ENCODE measurements at regions not wholly inside any gene's neighbourhood (a gene's known extent, or its start where the extent isn't known, plus 50 kb on each side); places are given as distances from the start of the nearest gene placed in this dataset.
"Not testable (repeated sequence)": the region's sequence is repeated elsewhere in the genome, so short reads cannot be mapped to it uniquely, and the experiment has no call there.

- DNase-seq (ENCODE audit: low read depth in 1 of 2, low spot score in 1 of 2), result no peak
Observed at GRCh38 chr1:234922987-234923386, 205.7 kb downstream of the TOMM20 start.

GRCh38 chr1:234921266-234922062 lies 207.2 kb downstream of the TOMM20 start:
- DNase-seq (ENCODE audit: low read depth in 1 of 2, low spot score in 1 of 2), result no peak

GRCh38 chr1:234920843-234921140 lies 207.8 kb downstream of the TOMM20 start:
- DNase-seq (ENCODE audit: low read depth in 1 of 2, low spot score in 1 of 2), result no peak

DNA sequence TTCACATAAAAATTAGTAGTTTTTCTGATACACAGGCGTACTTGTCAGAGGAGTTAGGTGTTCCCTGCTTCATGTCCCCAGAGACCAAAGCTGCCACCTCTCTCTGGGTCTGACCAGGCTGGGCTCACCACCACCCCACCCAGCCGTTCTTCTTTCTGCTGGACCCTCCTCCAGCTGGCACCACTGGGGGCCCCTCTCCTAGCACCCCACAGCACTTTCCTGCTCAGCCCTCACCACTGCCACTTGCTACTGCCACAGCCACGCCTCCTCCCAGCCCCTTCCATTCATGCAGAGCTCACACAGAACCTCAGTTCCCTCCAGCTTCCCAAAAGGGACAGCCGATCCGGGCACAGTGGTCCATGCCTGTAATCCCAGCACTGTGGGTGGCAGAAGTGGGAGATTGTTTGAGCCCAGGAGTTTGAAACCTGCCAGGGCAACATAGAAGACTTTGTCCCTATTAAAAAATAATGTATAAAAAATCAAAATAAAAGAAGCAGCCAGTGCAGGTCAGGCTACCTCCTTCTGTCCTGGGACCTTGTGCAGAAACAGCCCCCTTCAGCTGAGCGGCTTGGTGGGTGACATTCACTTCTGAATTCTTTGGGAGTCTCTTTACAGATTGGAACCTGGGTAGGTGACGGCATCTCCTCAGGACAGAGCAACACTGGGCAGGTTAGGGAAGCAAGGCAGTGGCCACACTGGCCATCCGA lies 208.3 kb downstream of the TOMM20 start:
- DNase-seq (ENCODE audit: low read depth in 1 of 2, low spot score in 1 of 2), result no peak

DNA sequence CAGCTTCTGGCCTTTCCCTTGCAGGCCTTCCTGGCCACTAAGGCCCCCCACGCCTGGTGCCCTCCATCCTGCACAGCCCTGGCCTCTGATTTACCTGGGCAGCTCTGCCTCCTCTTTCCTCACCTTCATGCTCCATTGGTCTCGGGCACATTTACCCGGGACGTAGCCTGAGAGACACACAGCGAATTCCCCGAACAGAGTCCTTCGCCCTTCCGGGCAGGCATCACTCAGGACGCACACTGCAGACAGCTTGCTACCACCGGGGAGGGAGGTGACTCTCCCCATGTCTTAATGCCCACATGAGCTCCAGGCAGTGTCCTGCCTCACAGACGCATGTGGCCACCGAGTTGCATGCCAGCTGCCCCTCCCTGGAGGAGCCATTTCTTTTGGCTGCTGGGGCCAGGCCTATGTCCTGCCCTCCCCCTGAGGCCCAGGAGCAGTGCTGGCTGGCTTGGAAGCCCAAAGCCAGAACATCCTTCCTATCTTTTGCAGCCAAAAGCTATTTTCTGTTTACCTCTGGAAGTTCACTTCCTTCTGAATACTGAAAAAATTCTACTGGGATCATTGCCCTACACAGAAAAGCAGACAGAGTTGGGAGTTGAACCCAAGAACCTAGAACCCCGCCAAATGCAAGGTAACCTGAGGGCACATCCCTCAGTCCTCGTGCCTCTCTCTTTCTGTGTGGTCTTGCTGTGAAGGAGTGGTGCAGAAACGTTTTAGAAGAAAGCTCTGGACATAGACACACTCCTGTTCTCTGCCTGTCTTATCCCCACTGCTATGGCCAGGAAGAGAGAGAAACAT lies 209.5 kb downstream of the TOMM20 start:
- DNase-seq (ENCODE audit: low read depth in 1 of 2, low spot score in 1 of 2), result no peak

DNA sequence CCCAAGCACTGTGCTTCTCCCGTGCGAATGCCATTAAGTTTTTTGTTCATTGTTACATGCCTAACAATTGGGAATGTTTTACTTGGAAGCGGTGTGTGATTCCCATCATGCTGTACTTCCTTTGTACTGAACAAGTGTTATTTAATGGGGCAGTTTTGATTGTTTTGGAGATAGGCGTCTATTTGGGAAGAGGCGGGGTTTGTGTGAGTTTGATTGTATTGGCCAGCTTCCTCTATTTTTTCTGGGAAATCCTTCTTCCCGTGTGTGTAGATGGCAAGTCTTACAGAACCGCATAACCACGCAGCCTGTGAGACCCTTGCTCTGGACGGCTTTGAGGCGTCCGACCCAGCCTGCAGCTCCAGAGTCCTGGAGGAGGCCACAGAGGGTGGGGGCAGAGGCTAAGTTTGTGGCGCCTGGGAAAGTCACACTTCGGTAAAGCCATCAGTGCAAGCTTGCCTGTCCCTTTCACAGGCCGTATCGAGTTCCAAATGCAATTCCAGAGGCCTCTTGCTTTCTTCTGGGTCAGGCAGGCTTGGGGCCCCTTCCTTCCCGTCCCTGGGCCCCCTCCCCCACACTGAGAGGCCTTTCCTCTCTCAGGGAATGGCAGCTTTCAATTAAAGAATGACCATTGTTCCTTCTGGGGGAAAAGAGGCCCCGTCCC lies 210.3 kb downstream of the TOMM20 start:
- no peak for DNase-seq (ENCODE audit: low read depth in 1 of 2, low spot score in 1 of 2)

DNA sequence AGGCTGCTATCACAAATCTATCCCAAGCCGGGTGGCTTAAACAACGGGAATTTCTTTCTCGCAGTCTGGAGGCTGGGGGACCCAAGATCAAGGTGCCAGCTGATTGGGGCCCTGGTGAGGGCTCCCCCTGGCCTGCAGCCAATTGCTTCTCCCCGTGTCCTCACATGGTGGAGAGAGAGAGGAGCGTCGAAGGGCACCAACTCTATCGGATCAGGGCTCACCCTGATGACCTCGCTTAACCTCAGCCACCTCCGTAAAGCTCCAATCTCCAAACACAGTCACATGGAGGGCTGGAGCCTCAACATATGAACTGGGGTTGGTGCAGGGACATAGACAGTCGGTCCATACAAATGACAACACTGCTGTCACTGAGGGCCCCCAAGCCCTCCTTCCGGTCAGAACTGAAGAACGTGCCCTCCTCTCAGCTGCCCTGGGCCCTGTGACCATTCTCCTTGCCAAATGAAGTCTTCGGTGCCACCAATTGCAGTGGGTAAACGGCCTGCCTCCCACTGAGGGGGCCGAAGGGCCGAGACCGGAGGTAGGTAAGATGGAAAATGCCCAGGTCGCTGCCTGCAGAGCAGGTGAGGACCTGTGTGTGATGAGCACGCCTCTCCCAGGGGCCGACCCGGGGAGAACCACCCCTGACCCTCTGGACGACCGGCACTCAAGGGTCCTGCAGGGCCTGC lies 211.0 kb downstream of the TOMM20 start:
- DNase-seq (ENCODE audit: low read depth in 1 of 2, low spot score in 1 of 2), result no peak

DNA sequence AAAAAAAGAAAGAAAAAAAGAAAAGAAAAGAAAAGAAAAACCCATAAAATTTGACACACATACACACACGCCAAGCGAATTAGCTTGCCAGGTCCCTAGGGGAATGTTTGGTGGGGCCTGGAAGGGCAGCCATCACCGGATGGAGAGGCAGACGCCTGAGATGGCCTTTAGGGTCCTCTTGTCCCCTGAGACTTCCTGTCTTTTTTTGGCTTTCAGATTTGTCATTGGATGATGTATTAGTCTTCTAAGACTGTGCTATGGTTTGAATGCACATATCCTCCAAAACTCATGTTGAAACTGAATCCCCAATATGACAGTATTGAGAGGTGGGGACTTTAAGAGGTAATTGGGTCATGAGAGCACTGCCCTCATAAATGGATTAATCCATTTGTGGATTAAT lies 211.8 kb downstream of the TOMM20 start:
- no peak for DNase-seq (ENCODE audit: low read depth in 1 of 2, low spot score in 1 of 2)

DNA sequence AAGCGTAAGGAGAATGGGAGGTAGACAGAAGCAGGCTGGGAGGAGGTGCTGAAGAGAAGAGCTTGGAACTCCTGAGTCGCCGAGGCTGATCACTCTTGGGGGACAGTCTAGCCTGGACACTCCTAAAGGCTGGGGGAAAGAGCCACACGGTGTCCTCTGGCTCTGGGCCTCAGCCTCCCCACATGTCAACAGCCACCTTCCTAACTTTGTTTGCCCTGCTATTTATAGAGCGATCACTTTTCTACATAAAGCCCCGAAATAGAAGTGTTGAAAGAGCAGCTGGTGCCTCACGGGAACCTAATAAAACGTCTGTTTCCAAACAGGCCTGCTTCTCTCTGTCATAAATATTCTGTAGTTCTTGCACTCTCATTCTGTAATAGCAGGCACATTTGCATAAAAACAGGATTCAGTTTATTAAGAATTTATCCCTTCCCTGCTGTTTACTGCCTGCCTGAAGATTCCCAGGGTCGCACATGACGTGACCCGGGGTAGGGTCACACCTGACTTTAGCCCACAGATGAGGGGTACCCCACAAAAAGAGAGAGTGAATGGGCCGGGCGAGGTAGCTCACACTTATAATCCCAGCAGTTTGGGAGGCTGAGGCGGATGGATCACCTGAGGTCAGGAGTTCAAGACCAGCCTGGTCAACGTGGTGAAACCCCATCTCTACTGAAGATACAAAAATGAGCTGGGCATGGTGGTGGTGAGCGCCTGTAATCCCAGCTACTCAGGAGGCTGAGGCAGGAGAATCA lies 212.5 kb downstream of the TOMM20 start:
- no peak for DNase-seq (ENCODE audit: low read depth in 1 of 2, low spot score in 1 of 2)

DNA sequence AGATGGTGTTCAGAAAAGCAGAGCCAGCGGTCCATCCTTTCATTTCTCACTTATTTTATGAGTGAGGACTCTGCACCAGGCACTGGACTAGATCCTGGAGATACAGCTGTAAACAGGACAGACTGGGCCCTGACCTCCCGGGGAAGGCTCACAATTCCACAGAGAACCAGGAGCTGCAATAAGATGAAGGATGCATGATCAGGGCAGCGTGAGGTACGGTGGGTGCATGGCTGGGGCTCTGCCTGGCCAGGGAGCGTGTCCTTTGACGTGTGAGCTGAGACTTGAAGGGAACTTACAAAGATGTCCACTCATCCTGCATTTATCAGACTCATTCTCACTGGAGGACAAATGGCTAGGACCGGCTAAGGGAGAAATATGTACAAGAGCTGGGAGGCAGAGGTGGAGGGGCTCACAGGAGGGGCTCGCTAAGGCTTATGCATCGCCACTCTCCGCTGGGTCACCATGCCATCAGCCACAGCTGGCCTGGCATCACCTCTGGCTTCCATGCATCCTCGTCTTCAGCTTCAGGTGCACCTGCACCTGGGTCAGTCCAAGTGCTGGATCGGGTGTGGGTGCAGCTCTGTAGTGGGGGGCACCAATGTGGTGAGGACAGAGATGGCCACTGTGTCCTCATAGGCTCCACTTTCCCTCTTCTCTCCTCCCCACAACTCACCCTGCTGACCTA lies 213.9 kb downstream of the TOMM20 start:
- no peak for DNase-seq (ENCODE audit: low read depth in 1 of 2, low spot score in 1 of 2)

GRCh38 chr1:234913771-234914170 lies 214.9 kb downstream of the TOMM20 start:
- DNase-seq (ENCODE audit: low read depth in 1 of 2, low spot score in 1 of 2), result no peak

DNA sequence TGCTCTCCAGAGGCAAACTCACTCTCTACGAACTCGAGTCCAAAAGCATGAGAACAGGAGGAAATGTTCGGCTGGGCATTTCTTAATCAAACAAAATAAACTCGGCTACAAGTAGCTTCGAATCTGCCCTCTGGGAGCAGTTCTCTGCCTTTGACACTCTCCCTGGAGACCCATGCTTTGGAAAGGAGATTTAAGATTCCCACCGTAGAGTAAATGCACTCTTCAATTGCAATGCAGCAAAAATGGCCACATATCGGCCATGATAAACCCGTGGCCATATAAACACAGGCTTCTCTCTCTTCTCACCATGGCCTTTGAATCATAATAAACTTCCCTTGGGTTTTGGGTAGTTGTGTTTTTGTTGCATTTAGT lies 215.4 kb downstream of the TOMM20 start:
- DNase-seq (ENCODE audit: low read depth in 1 of 2, low spot score in 1 of 2), result no peak

DNA sequence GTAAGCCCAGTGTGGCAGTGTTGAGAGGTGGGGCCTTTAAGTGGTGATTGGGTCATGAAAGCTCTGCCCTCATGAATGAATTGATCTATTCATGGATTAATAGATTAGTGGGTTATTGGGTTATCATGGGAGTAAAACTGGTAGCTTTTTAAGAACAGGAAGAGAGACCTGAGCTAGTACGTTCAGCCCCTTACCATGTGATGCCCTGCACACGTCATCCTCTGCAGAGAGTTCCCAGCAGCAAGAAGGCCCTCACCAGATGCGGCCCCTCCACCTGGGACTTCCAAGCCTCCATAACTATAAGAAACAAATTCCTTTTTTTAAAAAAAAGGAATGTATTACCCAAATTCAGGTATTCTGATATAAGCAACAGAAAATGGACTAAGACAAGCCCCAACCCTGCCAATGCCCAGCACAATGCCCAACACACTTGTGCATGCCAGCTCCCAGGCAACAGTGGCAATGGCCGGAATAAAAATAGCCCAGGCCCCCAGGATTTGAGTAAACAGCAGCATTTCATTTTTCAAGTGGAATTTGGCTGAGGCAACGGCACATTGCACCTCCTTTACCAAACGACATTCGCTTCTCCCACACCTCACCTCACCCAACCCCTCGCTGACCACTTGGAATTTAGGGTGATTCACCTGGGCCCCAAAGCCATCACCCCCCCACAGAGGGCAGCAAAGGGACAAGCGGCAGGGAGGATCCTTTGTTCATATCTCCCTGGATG lies 215.9 kb downstream of the TOMM20 start:
- DNase-seq (ENCODE audit: low read depth in 1 of 2, low spot score in 1 of 2), result no peak

- no peak for DNase-seq (ENCODE audit: low read depth in 1 of 2, low spot score in 1 of 2)
Observed at GRCh38 chr1:234911787-234912186, 216.8 kb downstream of the TOMM20 start.

GRCh38 chr1:234911136-234911535 lies 217.5 kb downstream of the TOMM20 start:
- DNase-seq (ENCODE audit: low read depth in 1 of 2, low spot score in 1 of 2), result not testable (repeated sequence)

DNA sequence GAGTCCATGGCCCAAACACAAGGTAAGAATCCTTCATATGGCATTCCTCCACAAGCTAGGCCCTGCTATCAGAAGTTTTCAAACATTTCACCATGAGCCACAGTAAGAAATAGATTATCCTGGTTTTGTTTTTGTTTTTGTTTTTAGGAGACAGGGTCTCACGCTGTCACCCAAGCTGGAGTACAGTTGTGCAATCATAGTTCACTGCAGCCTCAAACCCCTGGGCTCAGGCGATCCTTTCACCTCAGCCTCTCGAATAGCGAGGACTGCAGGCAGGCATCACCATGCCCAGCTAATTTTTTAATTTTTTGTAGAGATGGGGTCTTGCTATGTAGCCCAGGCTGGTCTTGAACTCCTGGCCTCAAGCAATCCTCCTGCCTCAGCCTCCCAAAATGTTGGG lies 218.8 kb downstream of the TOMM20 start:
- DNase-seq (ENCODE audit: low read depth in 1 of 2, low spot score in 1 of 2), result no peak

GRCh38 chr1:234909307-234909810 lies 219.3 kb downstream of the TOMM20 start:
- no peak for DNase-seq (ENCODE audit: low read depth in 1 of 2, low spot score in 1 of 2)

GRCh38 chr1:234908571-234908970 lies 220.1 kb downstream of the TOMM20 start:
- no peak for DNase-seq (ENCODE audit: low read depth in 1 of 2, low spot score in 1 of 2)

- DNase-seq (ENCODE audit: low read depth in 1 of 2, low spot score in 1 of 2), result no peak
Observed at GRCh38 chr1:234907940-234908405, 220.7 kb downstream of the TOMM20 start.
